NCI-H128 (cell line): ENCODE measurements at regions not wholly inside any gene's neighbourhood (a gene's known extent, or its start where the extent isn't known, plus 50 kb on each side); places are given as distances from the start of the nearest gene placed in this dataset.
A peak's percentile ranks its signal among the peaks of the same experiment; 100 is the strongest.
"Not testable (repeated sequence)": the region's sequence is repeated elsewhere in the genome, so short reads cannot be mapped to it uniquely, and the experiment has no call there.

Source experiments
- DNase-seq: peaks from one replicate; lab custom pipeline; 2025; ENCODE audit not compliant: unreplicated experiment; lab: John Stamatoyannopoulos, UW

DNA sequence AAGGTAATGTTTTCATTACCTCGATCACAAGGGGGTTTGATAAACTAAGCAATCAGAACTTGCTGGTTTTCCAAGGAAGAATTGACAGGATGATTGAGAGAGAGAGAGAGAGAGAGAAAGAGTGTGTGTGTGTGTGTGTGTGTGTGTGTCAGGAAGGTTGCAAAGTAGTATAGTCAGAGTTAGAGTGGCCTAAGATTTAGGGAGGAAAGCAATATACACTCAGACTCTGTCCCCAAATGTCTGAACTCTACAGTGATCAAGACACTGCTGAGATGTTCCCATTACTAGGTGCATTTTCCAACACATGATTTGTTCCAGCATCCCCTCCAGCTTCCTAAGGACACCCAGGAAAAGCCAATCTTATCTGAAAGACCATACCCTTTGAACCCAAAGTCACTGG lies 1074.1 kb downstream of the BCL11B start:
- DNase-seq, result no peak

DNA sequence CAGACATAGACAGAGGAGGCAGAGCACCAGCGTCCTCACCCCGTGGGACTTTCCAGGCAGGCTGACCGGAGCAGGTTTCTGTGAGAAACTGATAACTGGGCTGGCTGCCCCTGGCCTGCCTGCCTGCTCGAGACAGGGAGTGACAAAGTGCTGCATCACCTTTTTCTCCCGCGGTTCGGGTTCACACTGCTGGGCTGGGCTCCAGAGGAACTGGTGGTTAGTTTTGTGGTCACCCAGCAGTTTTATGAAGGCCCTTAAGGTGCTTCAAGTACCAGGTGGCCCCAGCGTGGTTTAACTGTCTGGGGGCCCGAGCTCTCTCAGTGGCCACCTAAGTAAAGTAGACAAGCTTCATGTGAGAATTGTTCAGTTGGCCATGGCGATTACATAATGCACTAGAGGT lies 1073.6 kb downstream of the BCL11B start:
- DNase-seq, result no peak

DNA sequence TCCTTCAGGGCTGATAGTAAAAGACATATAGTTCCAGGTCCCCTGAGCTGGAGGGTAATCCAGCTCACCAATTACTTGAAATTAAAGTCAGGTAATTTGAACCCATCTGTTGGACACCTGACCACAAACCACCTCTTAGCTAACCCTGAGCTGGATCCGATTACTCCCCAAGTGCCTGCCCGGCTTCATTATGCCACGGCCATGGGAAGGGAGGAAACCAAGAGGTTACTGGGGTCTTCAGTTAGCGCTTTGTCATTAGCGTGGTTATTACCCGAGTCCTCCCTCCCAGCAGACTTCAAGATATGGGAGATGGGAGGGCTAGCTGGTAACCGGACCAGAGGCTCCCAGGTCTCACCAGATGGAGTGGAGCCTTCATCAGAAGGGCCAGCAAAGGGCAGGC lies 1071.4 kb downstream of the BCL11B start:
- DNase-seq, result no peak

- no peak for DNase-seq
Observed at GRCh38 chr14:98203421-98203820, 1068.6 kb downstream of the BCL11B start.

DNA sequence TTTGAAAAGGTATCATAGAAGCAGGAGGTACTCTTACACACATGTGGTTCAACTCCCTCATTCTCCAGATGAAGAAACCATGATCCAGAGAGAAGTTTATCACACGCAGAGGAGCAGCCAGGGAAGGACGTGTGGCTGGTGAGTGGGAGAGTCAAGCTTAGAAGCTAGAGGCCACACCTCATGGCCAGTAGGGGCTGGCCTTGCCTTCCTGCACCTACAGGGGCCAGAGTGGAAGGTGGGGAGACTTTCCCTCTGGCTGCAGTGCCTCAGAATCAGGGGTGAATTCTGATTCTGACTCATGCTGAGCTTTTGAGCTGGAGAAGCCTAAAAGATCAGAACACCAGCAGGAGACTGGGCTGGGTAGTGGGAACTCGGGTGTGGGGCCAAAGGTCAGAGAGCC lies 1067.9 kb downstream of the BCL11B start:
- no peak for DNase-seq

DNA sequence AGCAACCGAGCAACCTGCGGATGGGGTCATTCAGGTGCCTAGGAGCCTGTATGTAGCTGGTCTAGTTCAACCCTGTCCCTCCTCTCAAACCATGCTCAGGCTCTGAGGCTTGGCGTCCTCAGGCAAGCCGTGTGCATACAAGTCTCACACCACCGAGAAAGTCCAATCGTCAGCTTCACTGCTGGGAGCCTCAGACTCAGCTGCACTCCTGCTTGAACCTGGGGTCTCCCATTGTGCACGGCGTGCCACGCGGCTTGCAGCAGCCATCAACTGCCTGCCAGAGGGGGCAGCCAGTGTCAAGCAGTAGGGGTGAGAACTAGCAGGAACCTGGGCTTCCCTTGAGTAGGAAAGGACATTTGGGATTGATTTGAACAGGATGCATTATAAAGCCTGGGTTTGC lies 1064.6 kb downstream of the BCL11B start:
- no peak for DNase-seq

DNA sequence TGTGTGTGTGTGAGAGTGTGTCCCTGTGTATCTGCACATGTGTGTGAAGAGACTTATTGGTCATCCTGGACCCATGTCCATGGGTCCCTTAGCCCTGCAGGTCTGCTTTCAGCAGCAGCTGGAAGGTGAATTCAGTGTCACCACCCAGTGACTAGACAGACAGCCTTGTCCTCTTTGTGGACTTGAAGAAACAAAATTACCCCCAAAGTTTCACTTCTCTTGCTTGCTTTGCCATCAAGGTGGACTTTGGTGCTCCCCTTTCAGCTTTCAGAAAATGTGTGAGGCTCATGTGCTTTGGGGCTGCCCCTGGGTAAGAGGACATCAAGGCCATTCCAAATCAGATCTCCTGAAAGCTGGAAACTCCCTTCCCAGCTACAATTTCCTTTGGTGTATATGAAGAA lies 1063.8 kb downstream of the BCL11B start:
- DNase-seq, result no peak

DNA sequence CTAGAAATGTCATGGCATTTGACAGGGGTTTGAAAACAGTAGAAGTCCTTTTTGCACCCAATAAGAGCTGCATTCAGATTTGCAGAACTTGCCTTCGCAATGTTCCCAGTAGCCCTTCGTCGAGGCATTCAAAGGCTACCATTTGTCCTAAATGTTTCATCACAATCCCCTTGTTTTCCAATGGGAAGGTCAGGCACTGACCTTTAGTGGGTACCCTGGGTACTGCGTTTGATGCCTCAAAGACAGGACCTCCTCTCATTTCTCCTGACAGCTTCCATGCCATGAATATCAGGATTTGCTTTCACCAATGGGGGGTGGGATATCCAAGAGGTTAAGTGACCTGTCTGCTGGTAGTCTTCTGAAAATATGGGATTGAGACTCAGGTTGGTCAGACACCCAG lies 1063.1 kb downstream of the BCL11B start:
- no peak for DNase-seq

GRCh38 chr14:98210045-98210672 lies 1061.8 kb downstream of the BCL11B start:
- DNase-seq, result no peak

DNA sequence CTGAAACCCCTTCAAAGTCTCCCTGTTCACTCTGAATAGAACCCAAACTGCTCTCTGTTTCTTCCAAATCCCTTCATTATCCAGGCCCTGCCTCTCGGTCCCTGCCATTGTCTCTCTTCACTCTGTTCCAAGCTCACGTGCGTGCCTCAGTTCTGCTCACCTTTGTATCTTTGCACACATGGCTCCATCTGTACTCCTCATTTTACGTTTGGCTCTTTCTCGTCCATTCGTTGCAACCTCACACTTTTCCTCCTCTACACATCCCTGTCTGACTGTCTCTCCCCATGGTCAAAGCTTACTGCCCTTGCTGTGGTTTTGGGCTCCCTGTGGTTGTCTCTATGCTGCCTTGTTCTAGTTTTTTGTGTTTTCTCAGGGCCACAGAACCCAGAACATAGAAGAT lies 1054.5 kb downstream of the BCL11B start:
- no peak for DNase-seq

DNA sequence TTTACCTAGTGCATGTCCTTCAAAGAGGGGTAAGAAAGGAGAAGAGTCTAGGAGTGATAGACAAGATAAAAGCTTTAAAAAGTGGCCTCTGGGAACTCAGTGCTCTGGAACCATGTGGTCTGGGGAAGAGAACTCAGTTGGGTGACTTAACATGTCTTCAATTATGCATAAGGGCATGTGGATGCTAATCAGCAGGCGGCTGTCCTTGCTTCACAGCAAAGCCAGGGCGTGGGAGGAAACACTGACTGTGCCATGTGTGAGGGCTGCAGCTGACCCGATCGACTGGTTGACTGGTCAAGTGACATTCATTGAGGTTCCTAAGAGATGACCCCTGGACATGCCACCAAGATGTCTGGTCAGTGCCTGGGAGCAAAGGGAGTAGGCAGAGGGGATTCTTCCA lies 1053.8 kb downstream of the BCL11B start:
- DNase-seq, result no peak

DNA sequence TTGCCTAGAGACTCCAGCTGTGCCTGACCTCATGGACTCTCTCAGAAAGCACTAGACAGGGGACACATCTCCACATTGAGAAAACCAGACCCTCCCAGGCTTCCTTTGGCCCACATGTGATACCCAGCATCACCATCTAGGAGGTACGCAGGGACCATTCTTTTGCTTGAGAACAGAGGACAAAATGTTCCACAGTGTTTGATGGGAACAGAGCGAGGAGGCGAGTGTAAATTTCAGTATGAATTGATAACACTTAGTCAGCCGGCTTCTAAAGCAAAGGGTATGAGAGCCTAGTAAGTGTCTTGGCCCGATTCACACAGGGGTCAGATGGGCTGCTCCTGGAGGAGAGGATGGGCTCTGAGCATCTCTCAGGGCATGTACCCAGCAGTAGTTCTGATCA lies 1052.4 kb downstream of the BCL11B start:
- DNase-seq, result no peak

- no peak for DNase-seq
Observed at GRCh38 chr14:98223106-98223505, 1048.9 kb downstream of the BCL11B start.

DNA sequence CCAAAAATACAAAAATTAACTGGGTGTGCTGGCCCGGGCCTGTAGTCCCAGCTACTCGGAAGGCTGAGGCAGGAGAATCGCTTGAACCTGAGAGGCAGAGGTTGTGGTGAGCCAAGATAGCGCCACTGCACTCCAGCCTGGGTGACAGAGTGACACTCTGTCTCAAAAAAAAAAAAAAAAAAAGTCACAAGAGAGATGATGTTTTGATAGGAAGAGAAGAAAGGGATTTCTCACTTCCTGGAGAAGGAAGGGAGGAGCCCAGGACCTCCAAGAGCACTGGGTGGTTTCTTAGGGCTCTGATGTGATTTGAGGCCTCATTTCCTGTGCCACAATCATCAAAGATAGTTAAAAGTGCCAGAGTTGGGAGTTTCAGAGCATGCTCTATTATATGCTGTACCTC lies 1048.3 kb downstream of the BCL11B start:
- DNase-seq, result not testable (repeated sequence)

GRCh38 chr14:98226411-98226810 lies 1045.6 kb downstream of the BCL11B start:
- DNase-seq, result peak; percentile 37

- DNase-seq, result no peak
Observed at GRCh38 chr14:98227000-98227726, 1044.8 kb downstream of the BCL11B start.

DNA sequence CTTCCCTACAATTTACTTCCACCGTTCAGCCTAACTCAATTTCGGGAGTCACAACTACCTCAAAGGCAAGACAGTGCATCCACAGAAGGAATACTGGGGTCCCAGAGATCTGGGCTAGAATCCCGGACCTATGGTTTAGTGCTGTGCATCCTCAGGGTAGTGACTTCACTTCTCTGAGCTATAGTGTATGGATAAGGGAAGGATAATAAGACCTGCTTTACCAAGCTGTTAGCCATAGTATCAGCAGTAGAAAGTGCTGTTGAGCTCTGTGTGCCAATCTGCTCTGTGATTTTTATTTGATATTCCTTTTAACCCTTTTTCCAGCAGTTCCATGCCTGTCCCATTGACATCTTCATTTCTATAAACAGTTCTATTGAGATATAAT lies 1044.3 kb downstream of the BCL11B start:
- DNase-seq, result no peak

DNA sequence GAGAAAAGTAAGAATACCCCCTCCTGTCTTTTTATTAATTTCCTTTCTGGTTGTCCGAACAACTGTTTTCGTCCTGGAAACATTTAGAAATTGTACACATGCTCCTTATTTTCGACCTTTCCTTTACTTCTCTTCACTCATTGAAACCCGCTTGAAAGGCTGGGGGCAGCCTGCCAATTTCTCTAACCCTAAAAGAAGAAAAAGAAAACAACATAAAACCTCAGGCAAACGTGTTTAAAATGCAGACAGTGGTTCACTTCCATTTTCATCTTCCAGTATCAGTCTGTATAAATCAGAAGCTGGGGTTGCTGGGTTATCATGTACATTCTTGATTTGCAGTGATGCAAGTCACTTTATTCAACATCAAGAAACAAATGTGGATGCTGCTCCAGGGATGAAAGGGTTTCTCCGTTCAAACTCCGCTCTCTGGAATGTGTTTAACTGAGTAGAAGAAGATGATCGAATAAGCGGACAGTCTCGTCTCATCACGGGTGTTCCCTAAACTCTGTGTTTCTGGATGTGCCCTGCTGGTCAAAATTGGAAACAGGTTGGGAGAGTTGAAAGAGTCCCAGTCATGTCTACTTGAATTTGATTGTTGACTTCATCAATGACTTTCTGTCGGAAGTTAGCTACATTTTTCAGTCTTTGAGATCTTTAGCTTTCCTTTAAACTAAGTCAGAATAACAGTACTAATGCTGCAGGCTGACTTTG lies 1042.2 kb downstream of the BCL11B start:
- DNase-seq, result no peak

GRCh38 chr14:98230411-98230810 lies 1041.6 kb downstream of the BCL11B start:
- DNase-seq, result no peak

DNA sequence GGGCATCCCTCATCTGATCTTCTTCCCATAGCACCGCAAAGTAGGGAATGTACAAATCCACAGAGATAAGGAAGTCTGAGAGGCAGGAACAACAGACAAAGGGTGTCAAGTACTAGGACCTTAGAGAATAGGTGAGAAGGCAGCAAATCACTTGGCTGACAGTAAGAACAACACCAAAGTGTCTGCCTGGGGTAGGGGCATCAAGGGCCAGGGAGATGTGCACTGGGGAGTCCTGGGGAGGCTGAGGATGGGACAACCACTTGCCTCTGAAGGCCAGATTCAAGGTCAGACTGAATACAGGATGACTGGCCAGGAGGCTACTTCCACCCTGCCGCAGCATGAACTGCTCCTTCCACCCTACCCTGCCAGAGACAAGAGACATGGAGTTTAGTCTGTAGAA lies 1040.8 kb downstream of the BCL11B start:
- DNase-seq, result no peak

DNA sequence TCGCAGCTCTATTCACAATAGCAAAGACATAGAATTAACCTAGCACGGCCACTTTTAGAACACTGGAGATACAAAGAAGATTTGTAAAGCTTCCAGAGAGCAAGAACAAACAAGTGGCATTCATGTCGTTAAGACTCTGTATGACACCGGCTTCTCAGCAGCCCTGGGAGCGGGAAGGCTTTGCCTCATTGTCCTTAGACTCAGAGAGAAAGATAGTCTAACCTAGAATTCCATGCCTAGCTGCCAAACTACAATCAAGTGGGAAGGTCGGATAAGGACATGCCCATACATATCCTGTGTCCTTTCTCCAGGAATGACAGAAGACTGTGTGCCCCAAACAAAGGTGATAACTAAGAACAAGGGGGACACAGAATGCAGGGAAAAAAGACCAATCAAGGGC lies 1038.3 kb downstream of the BCL11B start:
- no peak for DNase-seq

- no peak for DNase-seq
Observed at GRCh38 chr14:98234208-98234607, 1037.8 kb downstream of the BCL11B start.
